ENCODE measurements at regions not wholly inside any gene's neighbourhood (a gene's known extent, or its start where the extent isn't known, plus 50 kb on each side); places are given as distances from the start of the nearest gene placed in this dataset.

- no peaks in the 10 kb centered on the region for H3K27me3 ChIP-seq (ENCODE audit: control insufficient read depth, insufficient read depth, low read length, poor library complexity, severe bottlenecking)
- Mint-ChIP-seq H3K4me1 (peaks cover 7% of the 10 kb centered on the region), H3K9me3 (peaks cover 13% of the 10 kb centered on the region), H3K27me3 (ENCODE audit: insufficient read depth) (no peaks in the 10 kb centered on the region), H3K36me3 (ENCODE audit: low read depth) (peaks cover 4% of the 10 kb centered on the region), H3K4me3 (no peak overlapping the region), H3K27ac (peak overlapping the region; percentile 58)
- H3K4me3 ChIP-seq (ENCODE audit: low read length): no peak overlapping the region
- peaks cover 17% of the 10 kb centered on the region for H3K9me3 ChIP-seq (ENCODE audit: control insufficient read depth, low read length)
- 96% methylated on average over 2 of the region's 2 CpGs for WGBS, 2 experiments (ENCODE audit: insufficient coverage in 1 of 2, insufficient read length in 1 of 2)
- peaks cover 10% of the 10 kb centered on the region for H3K4me1 ChIP-seq (ENCODE audit: control insufficient read depth, insufficient read depth, low read length)
- TF ChIP-seq, protein P1, sequence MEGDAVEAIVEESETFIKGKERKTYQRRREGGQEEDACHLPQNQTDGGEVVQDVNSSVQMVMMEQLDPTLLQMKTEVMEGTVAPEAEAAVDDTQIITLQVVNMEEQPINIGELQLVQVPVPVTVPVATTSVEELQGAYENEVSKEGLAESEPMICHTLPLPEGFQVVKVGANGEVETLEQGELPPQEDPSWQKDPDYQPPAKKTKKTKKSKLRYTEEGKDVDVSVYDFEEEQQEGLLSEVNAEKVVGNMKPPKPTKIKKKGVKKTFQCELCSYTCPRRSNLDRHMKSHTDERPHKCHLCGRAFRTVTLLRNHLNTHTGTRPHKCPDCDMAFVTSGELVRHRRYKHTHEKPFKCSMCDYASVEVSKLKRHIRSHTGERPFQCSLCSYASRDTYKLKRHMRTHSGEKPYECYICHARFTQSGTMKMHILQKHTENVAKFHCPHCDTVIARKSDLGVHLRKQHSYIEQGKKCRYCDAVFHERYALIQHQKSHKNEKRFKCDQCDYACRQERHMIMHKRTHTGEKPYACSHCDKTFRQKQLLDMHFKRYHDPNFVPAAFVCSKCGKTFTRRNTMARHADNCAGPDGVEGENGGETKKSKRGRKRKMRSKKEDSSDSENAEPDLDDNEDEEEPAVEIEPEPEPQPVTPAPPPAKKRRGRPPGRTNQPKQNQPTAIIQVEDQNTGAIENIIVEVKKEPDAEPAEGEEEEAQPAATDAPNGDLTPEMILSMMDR (conservative IDR thresholded peaks at IDR 0.05): no peak
- no peaks in the 10 kb centered on the region for H3K36me3 ChIP-seq (ENCODE audit: control insufficient read depth, insufficient read depth, low read length)
- no peak overlapping the region for H3K27ac ChIP-seq (ENCODE audit: low read depth, low read length)
- no peak overlapping the region for H3K9ac ChIP-seq (ENCODE audit: extremely low read depth, low read length, poor library complexity, severe bottlenecking)
- DNase-seq: no peak
These were observed 537.5 kb upstream of the CCDC54 start for GRCh38 chr3:106839576-106840280.

DNA sequence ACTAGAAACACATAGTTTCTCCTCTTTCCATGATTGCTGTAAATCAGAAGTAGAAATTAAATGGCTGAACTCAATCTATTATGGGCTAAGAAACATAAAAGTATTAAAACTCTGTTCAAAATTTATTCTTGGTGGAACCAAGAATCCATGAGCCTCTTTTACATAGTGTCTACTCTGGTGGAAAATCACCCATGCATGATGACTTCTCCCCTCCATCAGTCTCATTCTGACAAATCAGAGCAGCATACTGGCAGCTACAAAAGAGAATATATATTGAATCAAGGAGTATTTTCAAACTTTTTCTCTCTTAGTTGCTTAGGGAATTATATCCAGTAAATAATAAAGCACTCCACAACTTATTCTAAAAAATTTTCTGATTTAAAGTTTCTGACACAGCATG is 536.9 kb upstream of the CCDC54 start:
- Histone ChIP-seq H3K27me3 (ENCODE audit: control insufficient read depth, insufficient read depth, low read length, poor library complexity, severe bottlenecking) (no peaks in the 10 kb centered on the region), H3K9ac (ENCODE audit: extremely low read depth, low read length, poor library complexity, severe bottlenecking) (no peak overlapping the region), H3K36me3 (ENCODE audit: control insufficient read depth, insufficient read depth, low read length) (no peaks in the 10 kb centered on the region), H3K27ac (ENCODE audit: low read depth, low read length) (no peak overlapping the region), H3K4me3 (ENCODE audit: low read length) (no peak overlapping the region), H3K4me1 (ENCODE audit: control insufficient read depth, insufficient read depth, low read length) (peaks cover 10% of the 10 kb centered on the region), H3K9me3 (ENCODE audit: control insufficient read depth, low read length) (peaks cover 11% of the 10 kb centered on the region)
- Mint-ChIP-seq H3K27ac (no peak overlapping the region), H3K4me1 (peaks cover 7% of the 10 kb centered on the region), H3K36me3 (ENCODE audit: low read depth) (peaks cover 4% of the 10 kb centered on the region), H3K4me3 (no peak overlapping the region), H3K27me3 (ENCODE audit: insufficient read depth) (no peaks in the 10 kb centered on the region), H3K9me3 (peaks cover 10% of the 10 kb centered on the region)
- no peak for DNase-seq
- TF ChIP-seq, protein P1 (conservative IDR thresholded peaks at IDR 0.05): no peak

DNA sequence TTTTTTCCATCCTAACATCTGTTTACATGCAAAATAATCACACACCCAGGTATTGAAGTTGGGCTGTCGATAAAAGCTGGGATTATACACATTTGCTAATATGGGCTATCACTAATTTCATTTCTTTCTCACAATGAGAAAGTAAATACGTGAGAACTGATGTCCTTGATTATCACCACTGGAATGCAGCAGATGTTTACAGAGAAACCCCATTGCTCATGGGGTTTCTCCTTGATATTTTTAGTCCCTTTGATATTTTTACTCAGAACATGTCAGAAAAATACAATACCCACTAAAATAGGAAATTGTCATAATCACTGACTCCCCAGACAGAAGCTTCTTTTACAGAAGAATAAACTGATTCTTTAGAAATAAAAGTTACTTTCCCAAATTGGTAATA is 535.1 kb upstream of the CCDC54 start:
- Histone ChIP-seq H3K9ac (ENCODE audit: extremely low read depth, low read length, poor library complexity, severe bottlenecking) (no peak overlapping the region), H3K36me3 (ENCODE audit: control insufficient read depth, insufficient read depth, low read length) (no peaks in the 10 kb centered on the region), H3K4me1 (ENCODE audit: control insufficient read depth, insufficient read depth, low read length) (peaks cover 10% of the 10 kb centered on the region), H3K4me3 (ENCODE audit: low read length) (no peak overlapping the region), H3K27me3 (ENCODE audit: control insufficient read depth, insufficient read depth, low read length, poor library complexity, severe bottlenecking) (no peaks in the 10 kb centered on the region), H3K9me3 (ENCODE audit: control insufficient read depth, low read length) (peaks cover 8% of the 10 kb centered on the region), H3K27ac (ENCODE audit: low read depth, low read length) (no peak overlapping the region)
- Mint-ChIP-seq H3K27ac (no peak overlapping the region), H3K36me3 (ENCODE audit: low read depth) (peaks cover 4% of the 10 kb centered on the region), H3K4me3 (no peak overlapping the region), H3K27me3 (ENCODE audit: insufficient read depth) (no peaks in the 10 kb centered on the region), H3K9me3 (peaks cover 10% of the 10 kb centered on the region), H3K4me1 (peaks cover 7% of the 10 kb centered on the region)
- TF ChIP-seq, protein P1 (conservative IDR thresholded peaks at IDR 0.05): no peak
- 79 to 91% methylated on average over 2 of the region's 2 CpGs for WGBS, 2 experiments (ENCODE audit: insufficient coverage in 1 of 2, insufficient read length in 1 of 2)
- no peak for DNase-seq

Measured in endodermal cell (in vitro differentiated cells).